ENCODE measurements at regions not wholly inside any gene's neighbourhood (a gene's known extent, or its start where the extent isn't known, plus 50 kb on each side); places are given as distances from the start of the nearest gene placed in this dataset.

- Histone ChIP-seq H3K9me3 (ENCODE audit: low read depth) (no peaks in the 10 kb centered on the region), H3K36me3 (replicated peaks; ENCODE audit: insufficient read depth, low read depth) (no peaks in the 10 kb centered on the region), H3K4me2 (no peak overlapping the region), H3K79me2 (no peaks in the 10 kb centered on the region), H3K4me1 (ENCODE audit: insufficient read depth) (no peaks in the 10 kb centered on the region), H3K4me3 (no peak overlapping the region), H3K9me2 (replicated peaks; ENCODE audit: insufficient read depth) (no peaks in the 10 kb centered on the region), H3K27ac (no peak overlapping the region), H3K27me3 (no peaks in the 10 kb centered on the region), H4K20me1 (ENCODE audit: insufficient read depth, poor library complexity, severe bottlenecking) (no peaks in the 10 kb centered on the region), H2AFZ (no peak overlapping the region)
- DNase-seq (ENCODE audit: low spot score): no peak
- no peak for TF ChIP-seq EZH2phosphoT487 (IDR thresholded peaks at IDR 0.05; ENCODE audit: low read depth, severe bottlenecking, unreplicated experiment)
- no peak for TF ChIP-seq CTCF (IDR thresholded peaks at IDR 0.05; ENCODE audit: poor library complexity)
- TF ChIP-seq EZH2 (IDR thresholded peaks at IDR 0.05; ENCODE audit: borderline replicate concordance): no peak
These were observed 1594.6 kb downstream of the ARAP2 start for GRCh38 chr4:34649716-34650115.

GRCh38 chr4:34664051-34664450, 1580.3 kb downstream of the ARAP2 start:
- Histone ChIP-seq H3K9me3 (ENCODE audit: low read depth) (no peaks in the 10 kb centered on the region), H2AFZ (no peak overlapping the region), H3K4me3 (no peak overlapping the region), H3K27me3 (no peaks in the 10 kb centered on the region), H3K27ac (no peak overlapping the region), H4K20me1 (ENCODE audit: insufficient read depth, poor library complexity, severe bottlenecking) (no peaks in the 10 kb centered on the region), H3K9me2 (replicated peaks; ENCODE audit: insufficient read depth) (no peaks in the 10 kb centered on the region), H3K4me1 (ENCODE audit: insufficient read depth) (no peaks in the 10 kb centered on the region), H3K79me2 (no peaks in the 10 kb centered on the region), H3K36me3 (replicated peaks; ENCODE audit: insufficient read depth, low read depth) (no peaks in the 10 kb centered on the region), H3K4me2 (no peak overlapping the region)
- DNase-seq (ENCODE audit: low spot score): no peak
- TF ChIP-seq CTCF (IDR thresholded peaks at IDR 0.05; ENCODE audit: poor library complexity) (no peak), EZH2phosphoT487 (IDR thresholded peaks at IDR 0.05; ENCODE audit: low read depth, severe bottlenecking, unreplicated experiment) (no peak), EZH2 (IDR thresholded peaks at IDR 0.05; ENCODE audit: borderline replicate concordance) (no peak)
- WGBS (ENCODE audit: low lambda C conversion rate, missing lambda C conversion rate): 92% methylated on average over 5 of the region's 5 CpGs

- DNase-seq (ENCODE audit: low spot score): no peak
- no peaks in the 10 kb centered on the region for H3K27me3 ChIP-seq
- H3K9me3 ChIP-seq (ENCODE audit: low read depth): no peaks in the 10 kb centered on the region
- TF ChIP-seq EZH2 (IDR thresholded peaks at IDR 0.05; ENCODE audit: borderline replicate concordance): no peak
- TF ChIP-seq EZH2phosphoT487 (IDR thresholded peaks at IDR 0.05; ENCODE audit: low read depth, severe bottlenecking, unreplicated experiment): no peak
- no peak for TF ChIP-seq CTCF (IDR thresholded peaks at IDR 0.05; ENCODE audit: poor library complexity)
- H3K79me2 ChIP-seq: no peaks in the 10 kb centered on the region
- no peaks in the 10 kb centered on the region for H3K4me1 ChIP-seq (ENCODE audit: insufficient read depth)
- H2AFZ ChIP-seq: no peak overlapping the region
- H3K9me2 ChIP-seq (replicated peaks; ENCODE audit: insufficient read depth): no peaks in the 10 kb centered on the region
- WGBS (ENCODE audit: low lambda C conversion rate, missing lambda C conversion rate): 50% methylated on average over 1 of the region's 1 CpG
- H3K4me3 ChIP-seq: no peak overlapping the region
- no peaks in the 10 kb centered on the region for H3K36me3 ChIP-seq (replicated peaks; ENCODE audit: insufficient read depth, low read depth)
- H3K4me2 ChIP-seq: no peak overlapping the region
- no peak overlapping the region for H3K27ac ChIP-seq
- H4K20me1 ChIP-seq (ENCODE audit: insufficient read depth, poor library complexity, severe bottlenecking): no peaks in the 10 kb centered on the region
These were observed 1567.9 kb downstream of the ARAP2 start for GRCh38 chr4:34676400-34676799.

- H4K20me1 ChIP-seq (ENCODE audit: insufficient read depth, poor library complexity, severe bottlenecking): no peaks in the 10 kb centered on the region
- TF ChIP-seq EZH2phosphoT487 (IDR thresholded peaks at IDR 0.05; ENCODE audit: low read depth, severe bottlenecking, unreplicated experiment) (no peak), EZH2 (IDR thresholded peaks at IDR 0.05; ENCODE audit: borderline replicate concordance) (no peak), CTCF (IDR thresholded peaks at IDR 0.05; ENCODE audit: poor library complexity) (no peak)
- 90% methylated on average over 3 of the region's 3 CpGs for WGBS (ENCODE audit: low lambda C conversion rate, missing lambda C conversion rate)
- no peak overlapping the region for H2AFZ ChIP-seq
- H3K9me3 ChIP-seq (ENCODE audit: low read depth): no peaks in the 10 kb centered on the region
- H3K9me2 ChIP-seq (replicated peaks; ENCODE audit: insufficient read depth): no peaks in the 10 kb centered on the region
- no peaks in the 10 kb centered on the region for H3K27me3 ChIP-seq
- no peaks in the 10 kb centered on the region for H3K4me1 ChIP-seq (ENCODE audit: insufficient read depth)
- no peak overlapping the region for H3K4me2 ChIP-seq
- H3K27ac ChIP-seq: no peak overlapping the region
- DNase-seq (ENCODE audit: low spot score): no peak
- no peak overlapping the region for H3K4me3 ChIP-seq
- no peaks in the 10 kb centered on the region for H3K79me2 ChIP-seq
- H3K36me3 ChIP-seq (replicated peaks; ENCODE audit: insufficient read depth, low read depth): no peaks in the 10 kb centered on the region
These were observed 1565.9 kb downstream of the ARAP2 start for GRCh38 chr4:34678431-34678830.
